GM12801 (cell line): ENCODE measurements at regions not wholly inside any gene's neighbourhood (a gene's known extent, or its start where the extent isn't known, plus 50 kb on each side); places are given as distances from the start of the nearest gene placed in this dataset.

Source experiments
- CTCF ChIP-seq: IDR thresholded peaks from one replicate; pipeline ENCODE4 v1.5.1; 2011; ENCODE audit warnings: control low read depth; ENCODE audit not compliant: insufficient read length; ENCODE audit errors: extremely low read depth

- TF ChIP-seq CTCF, result no peak
These were observed 54.8 kb downstream of the RTP5 start for GRCh38 chr2:241924069-241924908.

GRCh38 chr2:241924909-241925250 lies 55.4 kb downstream of the RTP5 start:
- TF ChIP-seq CTCF, result no peak

- no peak for TF ChIP-seq CTCF
These were observed 55.7 kb downstream of the RTP5 start for GRCh38 chr2:241925277-241925676.

GRCh38 chr2:241925821-241926441 lies 56.4 kb downstream of the RTP5 start:
- TF ChIP-seq CTCF, result no peak

- TF ChIP-seq CTCF, result no peak
These were observed 57.2 kb downstream of the RTP5 start for GRCh38 chr2:241926541-241927311.

- TF ChIP-seq CTCF, result no peak
These were observed 60.3 kb downstream of the RTP5 start for GRCh38 chr2:241929551-241930490.
